Kidney epithelial cell (primary cell): ENCODE measurements at regions not wholly inside any gene's neighbourhood (a gene's known extent, or its start where the extent isn't known, plus 50 kb on each side); places are given as distances from the start of the nearest gene placed in this dataset.
"Not testable (repeated sequence)": the region's sequence is repeated elsewhere in the genome, so short reads cannot be mapped to it uniquely, and the experiment has no call there.

ENCODE experiments used
- DNase-seq: peaks from one replicate; pipeline ENCODE4 v3.0.0-alpha.2; 2010; ENCODE audit warnings: low read depth
- H3K27me3 ChIP-seq: 2 replicates; pipeline ENCODE4 v1.6.0; 2011; ENCODE audit warnings: low read length; ENCODE audit not compliant: control insufficient read depth, insufficient read depth
- H3K36me3 ChIP-seq: 2 replicates; pipeline ENCODE4 v1.5.1; 2011; ENCODE audit warnings: low read length; ENCODE audit not compliant: control insufficient read depth, insufficient read depth
- H3K4me3 ChIP-seq: 2 replicates; pipeline ENCODE4 v1.5.1; 2011; ENCODE audit warnings: low read depth, mild to moderate bottlenecking, control low read depth, low read length
- TF ChIP-seq, protein P1 (sequence below): IDR thresholded peaks from 2 replicates; pipeline ENCODE4 v1.5.1; 2011; ENCODE audit warnings: mild to moderate bottlenecking, moderate library complexity, low read length, control low read depth, inconsistent platforms; ENCODE audit not compliant: insufficient read depth, poor library complexity, severe bottlenecking

DNA sequence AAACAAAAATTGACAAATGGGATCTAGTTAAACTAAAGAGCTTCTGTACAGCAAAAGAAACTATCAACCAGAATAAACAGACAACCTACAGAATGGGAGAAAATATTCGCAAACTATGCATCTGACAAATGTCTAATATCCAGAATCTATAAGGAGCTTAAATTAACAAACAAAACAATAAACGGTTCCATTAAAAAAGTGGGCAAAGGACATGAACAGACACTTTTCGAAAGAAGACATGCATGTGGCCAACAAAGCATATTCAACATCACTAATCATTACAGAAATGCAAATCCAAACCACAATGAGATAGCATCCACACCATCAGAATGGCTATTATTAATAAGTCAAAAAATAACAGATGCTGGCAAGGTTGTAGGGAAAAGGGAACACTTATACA, 50.5 kb upstream of the MED13L start:
- not testable (repeated sequence) for DNase-seq, H3K4me3 ChIP-seq, H3K27me3 ChIP-seq, H3K36me3 ChIP-seq

DNA sequence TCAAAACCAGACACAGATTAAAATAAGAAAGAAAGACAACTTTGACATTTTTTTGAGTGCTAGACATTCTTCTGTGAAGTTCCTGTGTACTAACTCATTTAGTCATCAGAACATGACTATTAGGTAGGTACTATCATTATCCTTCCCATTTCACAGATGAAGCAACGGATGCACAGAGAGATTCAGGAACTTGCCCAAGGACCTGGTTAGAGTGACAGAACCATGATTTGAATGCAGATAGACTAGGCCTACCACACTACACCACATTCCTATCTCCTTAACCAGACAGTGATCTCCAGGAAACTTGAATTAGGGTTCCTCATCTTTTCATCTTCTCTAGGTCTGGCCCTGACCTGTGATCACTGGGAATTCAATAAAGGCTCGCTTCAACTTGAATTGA, 54.4 kb upstream of the MED13L start:
- no peak for DNase-seq
- no peaks in the 10 kb centered on the region for H3K27me3 ChIP-seq
- no peaks in the 10 kb centered on the region for H3K36me3 ChIP-seq
- no peak overlapping the region for H3K4me3 ChIP-seq
- TF ChIP-seq, protein P1, sequence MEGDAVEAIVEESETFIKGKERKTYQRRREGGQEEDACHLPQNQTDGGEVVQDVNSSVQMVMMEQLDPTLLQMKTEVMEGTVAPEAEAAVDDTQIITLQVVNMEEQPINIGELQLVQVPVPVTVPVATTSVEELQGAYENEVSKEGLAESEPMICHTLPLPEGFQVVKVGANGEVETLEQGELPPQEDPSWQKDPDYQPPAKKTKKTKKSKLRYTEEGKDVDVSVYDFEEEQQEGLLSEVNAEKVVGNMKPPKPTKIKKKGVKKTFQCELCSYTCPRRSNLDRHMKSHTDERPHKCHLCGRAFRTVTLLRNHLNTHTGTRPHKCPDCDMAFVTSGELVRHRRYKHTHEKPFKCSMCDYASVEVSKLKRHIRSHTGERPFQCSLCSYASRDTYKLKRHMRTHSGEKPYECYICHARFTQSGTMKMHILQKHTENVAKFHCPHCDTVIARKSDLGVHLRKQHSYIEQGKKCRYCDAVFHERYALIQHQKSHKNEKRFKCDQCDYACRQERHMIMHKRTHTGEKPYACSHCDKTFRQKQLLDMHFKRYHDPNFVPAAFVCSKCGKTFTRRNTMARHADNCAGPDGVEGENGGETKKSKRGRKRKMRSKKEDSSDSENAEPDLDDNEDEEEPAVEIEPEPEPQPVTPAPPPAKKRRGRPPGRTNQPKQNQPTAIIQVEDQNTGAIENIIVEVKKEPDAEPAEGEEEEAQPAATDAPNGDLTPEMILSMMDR: no peak

DNA sequence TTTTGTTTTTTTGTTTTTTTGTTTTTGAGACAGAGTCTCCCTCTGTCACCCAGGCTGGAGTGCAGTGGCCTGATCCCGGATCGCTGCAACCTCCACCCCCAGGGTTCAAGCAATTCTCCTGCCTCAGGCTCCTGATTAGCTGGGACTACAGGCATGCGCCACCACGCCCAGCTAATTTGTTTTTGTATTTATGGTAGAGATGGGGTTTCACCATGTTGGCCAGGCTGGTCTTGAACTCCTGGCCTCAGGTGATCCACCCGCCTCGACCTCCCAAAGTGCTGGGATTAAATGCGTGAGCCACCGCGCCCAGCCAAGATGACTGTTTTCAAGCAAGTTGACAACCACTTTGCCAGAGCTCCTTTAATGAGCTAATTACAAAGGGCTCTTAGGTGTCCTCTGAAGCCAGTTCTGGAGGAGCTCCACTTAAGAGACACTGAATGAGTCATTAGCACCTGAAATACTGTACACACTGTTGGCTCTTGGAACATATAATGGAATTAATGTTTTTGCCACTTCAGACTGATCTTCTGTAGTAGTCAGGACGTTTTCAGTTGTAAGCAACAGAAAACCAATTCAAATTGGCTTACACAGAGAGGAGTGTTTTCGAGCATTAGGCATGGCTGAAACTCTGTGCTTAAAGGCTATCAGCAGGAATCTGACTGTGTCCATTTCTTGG, 55.4 kb upstream of the MED13L start:
- Histone ChIP-seq H3K4me3 (no peak overlapping the region), H3K36me3 (no peaks in the 10 kb centered on the region), H3K27me3 (no peaks in the 10 kb centered on the region)
- DNase-seq: no peak
- TF ChIP-seq, protein P1: no peak

GRCh38 chr12:116333402-116333801, 55.9 kb upstream of the MED13L start:
- TF ChIP-seq, protein P1: no peak
- no peaks in the 10 kb centered on the region for H3K27me3 ChIP-seq
- no peak for DNase-seq
- no peak overlapping the region for H3K4me3 ChIP-seq
- no peaks in the 10 kb centered on the region for H3K36me3 ChIP-seq

GRCh38 chr12:116336542-116337065, 59.1 kb upstream of the MED13L start:
- TF ChIP-seq, protein P1: no peak
- no peaks in the 10 kb centered on the region for H3K36me3 ChIP-seq
- no peak overlapping the region for H3K4me3 ChIP-seq
- peak; percentile 72 for DNase-seq
- no peaks in the 10 kb centered on the region for H3K27me3 ChIP-seq

- no peaks in the 10 kb centered on the region for H3K36me3 ChIP-seq
- no peaks in the 10 kb centered on the region for H3K27me3 ChIP-seq
- no peak for DNase-seq
- TF ChIP-seq, protein P1: no peak
- H3K4me3 ChIP-seq: no peak overlapping the region
Observed at GRCh38 chr12:116337312-116337711, 59.8 kb upstream of the MED13L start.
